GM19455 (cell line): ENCODE measurements at regions not wholly inside any gene's neighbourhood (a gene's known extent, or its start where the extent isn't known, plus 50 kb on each side); places are given as distances from the start of the nearest gene placed in this dataset.
"Not testable (repeated sequence)": the region's sequence is repeated elsewhere in the genome, so short reads cannot be mapped to it uniquely, and the experiment has no call there.

Experiments
- ATAC-seq: cut with Tn5 transposase; IDR thresholded peaks from one replicate; pipeline ENCODE4 v1.9.1; 2021; ENCODE audit not compliant: unreplicated experiment

- ATAC-seq = no peak
These were observed 203.2 kb downstream of the LAS1L start for GRCh38 chrX:65331371-65331770.

- ATAC-seq = no peak
These were observed 234.3 kb downstream of the LAS1L start for GRCh38 chrX:65300104-65300809.

- ATAC-seq = not testable (repeated sequence)
These were observed 251.7 kb downstream of the LAS1L start for GRCh38 chrX:65282905-65283304.

GRCh38 chrX:65273152-65273551 lies 261.4 kb downstream of the LAS1L start:
- no peak for ATAC-seq

- ATAC-seq = no peak
These were observed 268.1 kb downstream of the LAS1L start for GRCh38 chrX:65266482-65266881.

GRCh38 chrX:65253817-65254216 lies 277.6 kb upstream of the ZC4H2 start:
- ATAC-seq = no peak

GRCh38 chrX:65241059-65241721 lies 264.9 kb upstream of the ZC4H2 start:
- ATAC-seq = no peak

GRCh38 chrX:65203545-65203944 lies 227.3 kb upstream of the ZC4H2 start:
- ATAC-seq = no peak

- ATAC-seq = no peak
These were observed 220.6 kb upstream of the ZC4H2 start for GRCh38 chrX:65196758-65197360.

GRCh38 chrX:65195621-65196020 lies 219.4 kb upstream of the ZC4H2 start:
- no peak for ATAC-seq

GRCh38 chrX:65194547-65194946 lies 218.3 kb upstream of the ZC4H2 start:
- ATAC-seq = no peak

- not testable (repeated sequence) for ATAC-seq
These were observed 187.1 kb upstream of the ZC4H2 start for GRCh38 chrX:65163325-65163724.

- no peak for ATAC-seq
These were observed 172.0 kb upstream of the ZC4H2 start for GRCh38 chrX:65148232-65148631.

- no peak for ATAC-seq
These were observed 160.2 kb upstream of the ZC4H2 start for GRCh38 chrX:65136424-65136823.

GRCh38 chrX:65127842-65128241 lies 151.6 kb upstream of the ZC4H2 start:
- ATAC-seq = no peak

- ATAC-seq = no peak
These were observed 122.6 kb upstream of the ZC4H2 start for GRCh38 chrX:65098851-65099250.

- ATAC-seq = no peak
These were observed 117.4 kb upstream of the ZC4H2 start for GRCh38 chrX:65093658-65094057.

- ATAC-seq = no peak
These were observed 97.0 kb upstream of the ZC4H2 start for GRCh38 chrX:65073233-65073632.

GRCh38 chrX:65072590-65072989 lies 96.3 kb upstream of the ZC4H2 start:
- no peak for ATAC-seq

- not testable (repeated sequence) for ATAC-seq
These were observed 82.4 kb upstream of the ZC4H2 start for GRCh38 chrX:65058626-65059025.

GRCh38 chrX:65045001-65045400 lies 68.8 kb upstream of the ZC4H2 start:
- ATAC-seq = no peak

- ATAC-seq = peak; percentile 26
These were observed 59.2 kb upstream of the ZC4H2 start for GRCh38 chrX:65035446-65035770.
